ENCODE measurements at regions not wholly inside any gene's neighbourhood (a gene's known extent, or its start where the extent isn't known, plus 50 kb on each side); places are given as distances from the start of the nearest gene placed in this dataset.

DNA sequence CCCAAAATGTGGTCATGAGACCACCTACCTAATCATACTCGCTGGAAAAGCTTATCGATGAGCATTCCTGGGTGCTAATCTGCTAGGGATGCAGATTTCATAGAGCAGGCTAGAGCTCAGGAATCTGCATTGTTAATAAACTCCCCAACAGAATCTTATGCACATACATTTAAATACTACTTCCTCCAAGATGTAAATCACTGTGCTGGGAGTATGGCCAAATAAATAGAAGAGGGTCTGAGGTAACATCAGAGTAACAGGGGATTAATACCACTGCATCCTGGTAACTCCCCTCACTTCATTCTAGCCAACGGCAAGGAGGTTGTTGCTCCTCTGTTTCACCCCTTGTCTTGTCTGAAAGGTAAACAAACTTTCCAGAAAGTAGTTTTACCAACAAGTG lies 118.3 kb upstream of the SEMA6D start:
- WGBS, 2 donors = 39 to 54% methylated on average over 3 of the region's 3 CpGs
- no peak overlapping the region for H3K4me3 ChIP-seq (ENCODE audit: low read depth, poor library complexity, severe bottlenecking)
- intact Hi-C loops (cut with DNase I; ENCODE audit: low total_unique reads) = no loop called here
- TF ChIP-seq POLR2A (IDR thresholded peaks at IDR 0.05) = no peak
- DNase-seq (ENCODE audit: low spot score in 2 of 2) = no peak

DNA sequence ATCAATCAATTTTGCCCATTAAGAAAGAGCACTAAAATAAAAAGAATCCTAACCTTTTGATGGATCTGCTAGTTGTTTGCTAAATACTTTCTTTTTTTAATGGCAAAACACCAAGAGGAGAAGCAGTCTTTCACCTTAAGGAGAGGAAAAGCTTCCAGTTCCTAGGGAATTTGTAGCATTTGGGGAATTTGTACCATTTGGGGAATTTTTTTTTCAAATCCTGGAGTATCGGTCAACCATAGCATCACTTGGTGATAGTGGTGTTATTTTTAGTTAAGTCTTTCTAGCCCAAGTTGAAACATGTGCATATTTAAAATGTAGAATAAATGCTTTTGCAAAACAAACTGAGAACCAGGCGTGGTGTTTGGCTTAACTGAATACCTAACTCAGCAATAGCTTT lies 117.5 kb upstream of the SEMA6D start:
- WGBS, 2 donors = 75% methylated on average over 2 of the region's 2 CpGs
- TF ChIP-seq, protein P1, sequence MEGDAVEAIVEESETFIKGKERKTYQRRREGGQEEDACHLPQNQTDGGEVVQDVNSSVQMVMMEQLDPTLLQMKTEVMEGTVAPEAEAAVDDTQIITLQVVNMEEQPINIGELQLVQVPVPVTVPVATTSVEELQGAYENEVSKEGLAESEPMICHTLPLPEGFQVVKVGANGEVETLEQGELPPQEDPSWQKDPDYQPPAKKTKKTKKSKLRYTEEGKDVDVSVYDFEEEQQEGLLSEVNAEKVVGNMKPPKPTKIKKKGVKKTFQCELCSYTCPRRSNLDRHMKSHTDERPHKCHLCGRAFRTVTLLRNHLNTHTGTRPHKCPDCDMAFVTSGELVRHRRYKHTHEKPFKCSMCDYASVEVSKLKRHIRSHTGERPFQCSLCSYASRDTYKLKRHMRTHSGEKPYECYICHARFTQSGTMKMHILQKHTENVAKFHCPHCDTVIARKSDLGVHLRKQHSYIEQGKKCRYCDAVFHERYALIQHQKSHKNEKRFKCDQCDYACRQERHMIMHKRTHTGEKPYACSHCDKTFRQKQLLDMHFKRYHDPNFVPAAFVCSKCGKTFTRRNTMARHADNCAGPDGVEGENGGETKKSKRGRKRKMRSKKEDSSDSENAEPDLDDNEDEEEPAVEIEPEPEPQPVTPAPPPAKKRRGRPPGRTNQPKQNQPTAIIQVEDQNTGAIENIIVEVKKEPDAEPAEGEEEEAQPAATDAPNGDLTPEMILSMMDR (IDR thresholded peaks at IDR 0.05) = no peak
- no peak for TF ChIP-seq POLR2A (IDR thresholded peaks at IDR 0.05)
- intact Hi-C loops (cut with DNase I; ENCODE audit: low total_unique reads) = no loop called here

DNA sequence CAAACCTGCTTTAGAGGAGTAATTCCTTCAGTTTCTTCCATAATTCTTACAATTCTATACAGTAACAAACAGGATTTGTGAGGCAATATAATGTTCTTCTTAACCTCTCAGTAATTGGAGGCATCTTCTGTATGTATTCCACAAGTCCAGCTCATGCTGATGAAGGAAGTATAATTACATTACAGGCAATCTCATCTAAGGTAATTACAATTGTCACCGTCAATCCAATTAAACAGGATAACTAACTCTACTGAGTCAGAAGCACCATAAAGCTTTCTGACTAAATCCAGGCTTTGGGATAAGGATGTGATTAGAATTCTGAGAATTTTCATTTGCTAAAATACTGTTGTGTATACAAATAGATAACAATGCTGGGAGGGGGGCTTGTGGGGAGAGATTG lies 115.2 kb upstream of the SEMA6D start:
- no peak overlapping the region for H3K4me3 ChIP-seq (ENCODE audit: low read depth, poor library complexity, severe bottlenecking)
- no peak for DNase-seq (ENCODE audit: low spot score in 2 of 2)
- TF ChIP-seq, protein P1 (IDR thresholded peaks at IDR 0.05) = no peak
- intact Hi-C loops (cut with DNase I; ENCODE audit: low total_unique reads) = no loop called here
- WGBS, 2 donors = 50 to 51% methylated on average over 1 of the region's 1 CpG

More for the DNA sequence above, 117.5 kb upstream of the SEMA6D start:
- no peak overlapping the region for H3K4me3 ChIP-seq (ENCODE audit: low read depth, poor library complexity, severe bottlenecking)
- no peak for DNase-seq (ENCODE audit: low spot score in 2 of 2)

DNA sequence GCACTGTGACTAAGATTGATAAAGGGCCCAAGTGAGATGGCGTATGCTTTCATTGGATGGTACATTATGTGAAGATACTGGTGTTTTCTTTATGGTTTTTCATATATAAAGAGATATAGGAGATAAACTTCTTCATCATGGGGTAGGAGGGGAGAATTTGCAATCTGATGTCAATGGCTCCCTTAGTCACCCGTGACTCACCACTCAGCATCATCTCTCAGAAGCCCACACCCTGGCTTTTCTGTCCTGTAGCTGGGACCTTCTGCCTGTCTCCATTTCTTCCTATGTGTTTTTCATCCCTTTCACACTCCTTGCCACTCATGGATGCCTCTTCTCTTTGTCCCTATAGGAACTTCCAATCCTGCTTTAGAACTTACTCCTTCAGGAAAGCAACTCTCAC lies 114.3 kb upstream of the SEMA6D start:
- WGBS, 2 donors = 87 to 91% methylated on average over 2 of the region's 2 CpGs
- intact Hi-C loops (cut with DNase I; ENCODE audit: low total_unique reads) = no loop called here
- no peak overlapping the region for H3K4me3 ChIP-seq (ENCODE audit: low read depth, poor library complexity, severe bottlenecking)
- no peak for DNase-seq (ENCODE audit: low spot score in 2 of 2)
- TF ChIP-seq, protein P1 (IDR thresholded peaks at IDR 0.05) = no peak
- no peak for TF ChIP-seq POLR2A (IDR thresholded peaks at IDR 0.05)

DNA sequence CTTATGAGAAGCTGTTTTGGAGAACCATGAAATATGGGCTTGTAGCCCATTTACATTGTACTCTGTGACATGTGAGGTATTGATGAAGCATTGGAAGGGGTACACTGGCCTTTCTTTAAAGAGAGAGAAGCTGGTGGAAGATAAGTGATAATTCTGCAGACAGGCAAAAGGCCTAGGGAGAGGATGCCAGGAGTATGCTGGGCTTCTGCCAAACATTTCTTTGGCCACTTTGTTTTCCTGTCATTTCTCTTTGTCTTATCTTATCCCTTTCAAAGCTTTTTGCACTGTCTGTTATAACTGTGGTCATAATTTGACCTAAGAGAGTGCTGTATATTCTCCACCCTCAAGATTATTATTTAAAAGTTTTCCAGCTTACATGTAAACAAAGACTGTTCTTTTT lies 109.6 kb upstream of the SEMA6D start:
- no peak for TF ChIP-seq POLR2A (IDR thresholded peaks at IDR 0.05)
- TF ChIP-seq, protein P1 (IDR thresholded peaks at IDR 0.05) = no peak

DNA sequence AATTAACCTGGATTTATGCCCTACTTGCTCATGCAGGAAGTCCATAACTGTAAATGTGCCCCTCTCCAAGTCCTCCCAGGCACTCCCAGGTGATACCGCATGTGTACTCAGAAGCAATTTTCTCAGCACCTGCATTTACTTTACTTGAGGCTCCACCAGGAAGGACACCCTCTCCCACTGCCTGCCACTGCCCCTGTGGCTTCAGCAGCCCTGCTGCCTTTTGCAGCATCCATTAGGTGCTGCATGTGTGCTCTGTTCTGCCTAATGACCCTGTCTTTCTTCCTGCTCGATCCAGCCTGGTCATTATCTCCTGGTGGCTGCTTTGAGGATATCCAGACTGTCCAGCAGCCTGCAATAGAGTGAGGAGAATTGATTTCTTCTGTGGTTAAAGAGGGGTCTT lies 107.6 kb upstream of the SEMA6D start:
- DNase-seq (ENCODE audit: low spot score in 2 of 2) = no peak
- 86 to 87% methylated on average over 2 of the region's 2 CpGs for WGBS, 2 donors
- intact Hi-C loops (cut with DNase I; ENCODE audit: low total_unique reads) = no loop called here
- TF ChIP-seq, protein P1 (IDR thresholded peaks at IDR 0.05) = no peak
- TF ChIP-seq POLR2A (IDR thresholded peaks at IDR 0.05) = no peak
- H3K4me3 ChIP-seq (ENCODE audit: low read depth, poor library complexity, severe bottlenecking) = no peak overlapping the region

More for the DNA sequence above, 109.6 kb upstream of the SEMA6D start:
- no peak overlapping the region for H3K4me3 ChIP-seq (ENCODE audit: low read depth, poor library complexity, severe bottlenecking)
- intact Hi-C loops (cut with DNase I; ENCODE audit: low total_unique reads) = no loop called here
- no peak for DNase-seq (ENCODE audit: low spot score in 2 of 2)

All from lower leg skin (tissue), 4 donors.